Stimulated activated CD4-positive, alpha-beta T cell treated with anti-CD3 and anti-CD28 coated beads, Interleukin-15, amount 100 ng/mL, for 1 hour (primary cell): ENCODE measurements at regions not wholly inside any gene's neighbourhood (a gene's known extent, or its start where the extent isn't known, plus 50 kb on each side); places are given as distances from the start of the nearest gene placed in this dataset.
"Not testable (repeated sequence)": the region's sequence is repeated elsewhere in the genome, so short reads cannot be mapped to it uniquely, and the experiment has no call there.

Experiments
- DNase-seq, 2 donors: peaks; one replicate each; pipeline ENCODE4 v3.0.0-alpha.2; 2020; ENCODE audit warnings: low read depth in 1 of 2, low spot score in 1 of 2

- DNase-seq: no peak
These were observed 81.2 kb upstream of the ITGB1 start for GRCh38 chr10:33039181-33039580.

- DNase-seq: no peak
These were observed 80.6 kb upstream of the ITGB1 start for GRCh38 chr10:33038672-33039071.

- DNase-seq: no peak
These were observed 79.7 kb upstream of the ITGB1 start for GRCh38 chr10:33037726-33038125.

GRCh38 chr10:33036670-33037069, 78.6 kb upstream of the ITGB1 start:
- DNase-seq: no peak

- no peak for DNase-seq
These were observed 77.4 kb upstream of the ITGB1 start for GRCh38 chr10:33035411-33035810.

GRCh38 chr10:33034931-33035330, 76.9 kb upstream of the ITGB1 start:
- DNase-seq: no peak

GRCh38 chr10:33032654-33033151, 74.7 kb upstream of the ITGB1 start:
- DNase-seq: no peak

GRCh38 chr10:33031815-33032653, 74.0 kb upstream of the ITGB1 start:
- no peak for DNase-seq

GRCh38 chr10:33031171-33031570, 73.1 kb upstream of the ITGB1 start:
- no peak for DNase-seq

- not testable (repeated sequence) for DNase-seq
These were observed 70.5 kb upstream of the ITGB1 start for GRCh38 chr10:33028515-33028914.

GRCh38 chr10:33027088-33027487, 69.1 kb upstream of the ITGB1 start:
- DNase-seq: no peak

- DNase-seq: no peak
These were observed 68.4 kb upstream of the ITGB1 start for GRCh38 chr10:33026422-33026821.

- no peak for DNase-seq
These were observed 67.9 kb upstream of the ITGB1 start for GRCh38 chr10:33025910-33026309.

GRCh38 chr10:33025039-33025438, 67.0 kb upstream of the ITGB1 start:
- DNase-seq: no peak

GRCh38 chr10:33022691-33023090, 64.7 kb upstream of the ITGB1 start:
- DNase-seq: no peak

GRCh38 chr10:33022090-33022489, 64.1 kb upstream of the ITGB1 start:
- DNase-seq: no peak

- no peak for DNase-seq
These were observed 59.0 kb upstream of the ITGB1 start for GRCh38 chr10:33016988-33017387.

- no peak for DNase-seq
These were observed 57.9 kb upstream of the ITGB1 start for GRCh38 chr10:33015761-33016547.

GRCh38 chr10:33013331-33013730, 55.3 kb upstream of the ITGB1 start:
- DNase-seq: not testable (repeated sequence)

GRCh38 chr10:33012306-33012705, 54.3 kb upstream of the ITGB1 start:
- no peak for DNase-seq

GRCh38 chr10:33010132-33011037, 52.4 kb upstream of the ITGB1 start:
- DNase-seq: peak in 1 of 2 donors; percentile 14
